Parathyroid adenoma (tissue), 2 donors: ENCODE measurements at regions not wholly inside any gene's neighbourhood (a gene's known extent, or its start where the extent isn't known, plus 50 kb on each side); places are given as distances from the start of the nearest gene placed in this dataset.

ENCODE experiments used
- H2AFZ ChIP-seq: fragments of 300-600 bp; sonication (generic); one replicate; pipeline ENCODE4 v1.7.0; 2017; ENCODE audit warnings: antibody characterized with exemption, mild to moderate bottlenecking
- H3K27ac ChIP-seq: fragments of 300-600 bp; sonication (generic); one replicate; pipeline ENCODE4 v1.7.0; 2017
- H3K27me3 ChIP-seq: fragments of 300-600 bp; sonication (generic); one replicate; pipeline ENCODE4 v1.7.0; 2017; ENCODE audit warnings: low read length; ENCODE audit not compliant: control insufficient read depth, insufficient read depth
- H3K36me3 ChIP-seq: fragments of 300-600 bp; sonication (generic); one replicate; pipeline ENCODE4 v1.7.0; 2017; ENCODE audit warnings: low read length; ENCODE audit not compliant: control insufficient read depth, insufficient read depth
- H3K4me1 ChIP-seq: fragments of 300-600 bp; sonication (generic); one replicate; pipeline ENCODE4 v1.7.0; 2017; ENCODE audit warnings: control low read depth
- H3K4me2 ChIP-seq: fragments of 300-600 bp; sonication (generic); one replicate; pipeline ENCODE4 v1.7.0; 2017; ENCODE audit warnings: low read length
- H3K4me3 ChIP-seq: fragments of 300-600 bp; sonication (generic); one replicate; pipeline ENCODE4 v1.7.0; 2017; ENCODE audit warnings: low read depth, low read length
- H3K79me2 ChIP-seq: fragments of 300-600 bp; sonication (generic); one replicate; pipeline ENCODE4 v1.7.0; 2017; ENCODE audit warnings: control low read depth
- H3K9ac ChIP-seq: fragments of 300-600 bp; sonication (generic); one replicate; pipeline ENCODE4 v1.7.0; 2017; ENCODE audit warnings: mild to moderate bottlenecking
- H3K9me3 ChIP-seq: fragments of 300-600 bp; sonication (generic); one replicate; pipeline ENCODE4 v1.7.0; 2017; ENCODE audit warnings: low read length; ENCODE audit not compliant: control insufficient read depth
- CTCF ChIP-seq: fragments of 300-600 bp; sonication (generic); IDR thresholded peaks from one replicate; pipeline ENCODE4 v1.7.0; 2017; ENCODE audit warnings: antibody characterized with exemption, mild to moderate bottlenecking
- donor health status: primary hyperparathyroidism.

DNA sequence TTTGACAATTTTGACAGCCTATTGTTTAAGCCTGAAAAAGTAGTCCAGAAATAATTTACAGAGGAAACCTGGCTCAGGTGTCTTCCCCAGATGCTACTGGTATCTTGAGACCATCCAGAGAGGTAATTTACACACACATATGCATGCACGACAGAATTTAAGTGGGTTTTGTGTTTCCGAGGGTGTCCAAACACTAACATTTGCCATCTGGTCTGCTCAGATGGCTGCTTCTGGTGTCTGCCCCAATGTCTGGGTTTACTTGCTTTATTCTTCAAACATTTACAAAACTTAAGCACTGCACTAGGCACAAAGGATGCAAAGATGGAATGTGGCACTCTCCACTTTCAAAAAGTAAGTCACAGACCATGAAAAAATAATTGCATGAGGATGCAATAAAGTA, 226.6 kb upstream of the EGLN3 start:
- Histone ChIP-seq H2AFZ (no peak overlapping the region), H3K4me1 (peaks cover 39% of the 10 kb centered on the region), H3K27me3 (no peaks in the 10 kb centered on the region), H3K27ac (no peak overlapping the region), H3K79me2 (no peaks in the 10 kb centered on the region), H3K9ac (no peak overlapping the region), H3K4me2 (no peak overlapping the region), H3K9me3 (no peaks in the 10 kb centered on the region), H3K4me3 (no peak overlapping the region), H3K36me3 (no peaks in the 10 kb centered on the region)
- no peak for TF ChIP-seq CTCF

DNA sequence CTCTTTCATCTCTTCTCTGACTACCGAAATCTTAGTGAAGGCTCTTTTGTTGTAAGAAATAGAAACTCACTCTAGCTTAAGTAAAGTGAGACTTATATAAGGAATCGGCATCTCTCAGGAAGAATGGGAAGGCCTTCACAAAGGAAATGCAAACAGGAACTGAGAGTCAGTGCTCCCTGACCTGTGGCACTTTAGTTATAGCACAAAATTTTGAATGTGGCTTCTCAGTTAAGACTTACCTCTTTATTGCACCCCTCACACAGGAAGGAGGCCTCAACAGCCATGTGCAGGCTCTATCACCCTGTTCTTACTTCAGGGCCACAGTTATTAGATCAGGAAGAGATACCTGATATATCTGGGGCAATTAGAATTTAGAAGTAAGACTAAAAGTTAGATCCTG, 224.7 kb upstream of the EGLN3 start:
- peak overlapping the region; percentile 19 for H2AFZ ChIP-seq
- no peak for TF ChIP-seq CTCF
- H3K27me3 ChIP-seq, result no peaks in the 10 kb centered on the region
- no peak overlapping the region for H3K4me3 ChIP-seq
- no peaks in the 10 kb centered on the region for H3K36me3 ChIP-seq
- peaks cover 29% of the 10 kb centered on the region for H3K4me1 ChIP-seq
- H3K4me2 ChIP-seq, result no peak overlapping the region
- H3K79me2 ChIP-seq, result no peaks in the 10 kb centered on the region
- H3K27ac ChIP-seq, result no peak overlapping the region
- H3K9ac ChIP-seq, result no peak overlapping the region
- H3K9me3 ChIP-seq, result no peaks in the 10 kb centered on the region

- TF ChIP-seq CTCF, result no peak
- Histone ChIP-seq H3K36me3 (no peaks in the 10 kb centered on the region), H2AFZ (no peak overlapping the region), H3K4me3 (no peak overlapping the region), H3K4me1 (peaks cover 24% of the 10 kb centered on the region), H3K27ac (no peak overlapping the region), H3K9me3 (no peaks in the 10 kb centered on the region), H3K27me3 (no peaks in the 10 kb centered on the region), H3K9ac (no peak overlapping the region), H3K4me2 (no peak overlapping the region), H3K79me2 (no peaks in the 10 kb centered on the region)
Measured at GRCh38 chr14:34174973-34175372, 224.1 kb upstream of the EGLN3 start.

- H2AFZ ChIP-seq, result no peak overlapping the region
- no peaks in the 10 kb centered on the region for H3K79me2 ChIP-seq
- H3K9me3 ChIP-seq, result no peaks in the 10 kb centered on the region
- H3K4me2 ChIP-seq, result no peak overlapping the region
- peaks cover 15% of the 10 kb centered on the region for H3K4me1 ChIP-seq
- H3K27me3 ChIP-seq, result no peaks in the 10 kb centered on the region
- H3K9ac ChIP-seq, result no peak overlapping the region
- no peak for TF ChIP-seq CTCF
- H3K36me3 ChIP-seq, result no peaks in the 10 kb centered on the region
- H3K27ac ChIP-seq, result no peak overlapping the region
- H3K4me3 ChIP-seq, result no peak overlapping the region
Measured at GRCh38 chr14:34173916-34174315, 223.0 kb upstream of the EGLN3 start.

DNA sequence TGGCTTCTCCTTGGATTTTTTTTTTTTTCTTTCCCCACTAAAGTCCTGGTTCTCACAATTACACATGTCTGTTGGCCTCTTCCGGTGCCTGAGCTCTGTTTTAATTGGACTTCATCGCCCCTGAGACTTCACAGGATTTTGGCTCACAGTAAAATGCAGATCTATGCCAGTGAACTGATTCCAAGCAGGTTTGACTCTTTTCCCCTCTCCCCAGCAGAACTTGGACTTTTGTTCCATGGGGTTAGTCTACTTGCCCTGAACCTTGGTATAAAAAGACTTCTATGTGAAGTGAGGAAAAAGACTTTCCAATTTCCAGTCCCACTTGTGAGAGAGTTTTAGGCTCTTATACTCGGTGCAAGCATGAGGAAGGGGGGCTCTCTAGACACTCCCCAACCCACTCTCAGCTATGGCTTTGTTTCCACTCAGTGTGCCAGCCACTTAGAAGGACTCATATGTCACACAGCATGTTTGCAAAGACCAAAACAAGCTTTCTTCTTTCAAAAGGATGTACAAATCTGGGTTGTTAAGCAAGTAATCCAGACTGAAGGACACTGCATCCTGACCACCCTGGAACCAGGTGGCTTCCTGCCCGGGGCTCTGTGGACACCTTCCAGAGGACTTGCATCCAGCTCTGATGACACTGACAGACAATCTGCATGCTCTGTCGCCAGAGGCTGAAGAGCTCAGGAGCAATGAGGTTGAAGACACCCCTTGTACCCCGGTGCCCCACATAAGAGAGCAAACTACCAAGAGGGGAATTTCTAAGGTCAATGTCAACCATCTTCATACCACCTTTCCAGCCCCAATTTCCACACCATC, 221.9 kb upstream of the EGLN3 start:
- Histone ChIP-seq H3K36me3 (no peaks in the 10 kb centered on the region), H3K4me1 (peaks cover 14% of the 10 kb centered on the region), H3K9ac (no peak overlapping the region), H3K79me2 (no peaks in the 10 kb centered on the region), H2AFZ (no peak overlapping the region), H3K27ac (no peak overlapping the region), H3K27me3 (no peaks in the 10 kb centered on the region), H3K9me3 (no peaks in the 10 kb centered on the region), H3K4me2 (no peak overlapping the region), H3K4me3 (no peak overlapping the region)
- TF ChIP-seq CTCF, result no peak
